HEK293 (cell line): ENCODE measurements at regions not wholly inside any gene's neighbourhood (a gene's known extent, or its start where the extent isn't known, plus 50 kb on each side); places are given as distances from the start of the nearest gene placed in this dataset.

Experiments used
- CTCF ChIP-seq: fragments of 450-650 bp; formaldehyde crosslinking; IDR thresholded peaks from 2 replicates; pipeline ENCODE4 v1.5.1; 2016; ENCODE audit warnings: missing biosample characterization, missing genetic modification characterization
- HOXD13 ChIP-seq: sonication (generic); formaldehyde crosslinking; IDR thresholded peaks from 2 replicates; pipeline ENCODE4 v1.8.0; 2022; ENCODE audit warnings: missing genetic modification reagents, borderline replicate concordance
- MZF1 ChIP-seq: fragments of 450-650 bp; formaldehyde crosslinking; IDR thresholded peaks from 2 replicates; pipeline ENCODE4 v1.5.1; 2017; ENCODE audit warnings: missing biosample characterization, missing genetic modification characterization, borderline replicate concordance
- SP2 ChIP-seq: fragments of 450-650 bp; formaldehyde crosslinking; IDR thresholded peaks from 2 replicates; pipeline ENCODE4 v1.5.1; 2016; ENCODE audit warnings: missing biosample characterization, missing genetic modification characterization
- YY1 ChIP-seq: fragments of 450-650 bp; formaldehyde crosslinking; IDR thresholded peaks from 2 replicates; pipeline ENCODE4 v1.5.1; 2018; ENCODE audit warnings: missing biosample characterization, missing genetic modification characterization
- ZFP3 ChIP-seq: fragments of 450-650 bp; formaldehyde crosslinking; IDR thresholded peaks from 2 replicates; pipeline ENCODE4 v1.5.1; 2016; ENCODE audit warnings: low read depth, missing biosample characterization, missing genetic modification characterization
- ZNF112 ChIP-seq: fragments of 450-650 bp; formaldehyde crosslinking; IDR thresholded peaks from 2 replicates; pipeline ENCODE4 v1.5.0; 2017; ENCODE audit warnings: missing biosample characterization, missing genetic modification characterization
- ZNF114 ChIP-seq: fragments of 450-650 bp; formaldehyde crosslinking; IDR thresholded peaks from 2 replicates; pipeline ENCODE4 v1.5.0; 2017; ENCODE audit warnings: missing biosample characterization, missing genetic modification characterization
- ZNF121 ChIP-seq: fragments of 450-650 bp; formaldehyde crosslinking; IDR thresholded peaks from 2 replicates; pipeline ENCODE4 v1.5.1; 2016; ENCODE audit warnings: missing biosample characterization, missing genetic modification characterization
- ZNF335 ChIP-seq: fragments of 450-650 bp; formaldehyde crosslinking; conservative IDR thresholded peaks from 2 replicates; pipeline ENCODE4 v1.5.1; 2016; ENCODE audit warnings: missing biosample characterization, missing genetic modification characterization
- ZNF426 ChIP-seq: fragments of 450-650 bp; formaldehyde crosslinking; IDR thresholded peaks from 2 replicates; pipeline ENCODE4 v1.5.1; 2017; ENCODE audit warnings: missing biosample characterization, missing genetic modification characterization, mild to moderate bottlenecking, inconsistent platforms, moderate library complexity

- no peak for TF ChIP-seq HOXD13
- TF ChIP-seq ZFP3: no peak
- no peak for TF ChIP-seq CTCF (tag by site-specific recombination)
- no peak for TF ChIP-seq ZNF121 (tag by site-specific recombination)
- TF ChIP-seq SP2: no peak
- TF ChIP-seq ZNF426 (tag by site-specific recombination): no peak
- no peak for TF ChIP-seq ZNF114 (tag by site-specific recombination)
- no peak for TF ChIP-seq MZF1 (tag by site-specific recombination)
- no peak for TF ChIP-seq ZNF112 (tag by site-specific recombination)
- no peak for TF ChIP-seq ZNF335 (tag by site-specific recombination)
- TF ChIP-seq YY1 (tag by site-specific recombination): no peak
Measured at GRCh38 chr3:69448877-69449276, 63.0 kb upstream of the FRMD4B start.
